ENCODE measurements at regions not wholly inside any gene's neighbourhood (a gene's known extent, or its start where the extent isn't known, plus 50 kb on each side); places are given as distances from the start of the nearest gene placed in this dataset.

- Histone ChIP-seq H3K9me3 (ENCODE audit: control insufficient read depth in 2 of 3, insufficient read depth in 1 of 3, low read length in 3 of 3) (no peaks in the 10 kb centered on the region), H3K36me3 (ENCODE audit: control insufficient read depth in 2 of 3, insufficient read depth in 3 of 3, low read length in 3 of 3) (no peaks in the 10 kb centered on the region), H3K27me3 (ENCODE audit: control insufficient read depth, insufficient read depth, low read length) (no peaks in the 10 kb centered on the region), H3K4me1 (ENCODE audit: control insufficient read depth in 2 of 3, insufficient read depth in 2 of 3, low read depth in 1 of 3, low read length in 3 of 3) (no peaks in the 10 kb centered on the region), H3K4me3 (ENCODE audit: low read length in 3 of 3) (no peak overlapping the region), H3K27ac (ENCODE audit: low read depth in 2 of 2, low read length in 2 of 2) (no peak overlapping the region), H3K9ac (ENCODE audit: low read length in 3 of 3) (no peak overlapping the region)
- DNase-seq: no peak
- TF ChIP-seq CTCF (IDR thresholded peaks at IDR 0.05; ENCODE audit: borderline replicate concordance, extremely low read depth, insufficient read depth): no peak
- intact Hi-C loops (cut with DNase I): no loop called here
- FAIRE-seq: no peak
These were observed 102.9 kb downstream of the EMP1 start for GRCh38 chr12:13299457-13299856.

- intact Hi-C loops (cut with DNase I): no loop called here
- no peak for FAIRE-seq
These were observed 96.6 kb downstream of the EMP1 start for GRCh38 chr12:13293096-13293495.

GRCh38 chr12:13289653-13290289, 93.2 kb downstream of the EMP1 start:
- no peaks in the 10 kb centered on the region for H3K36me3 ChIP-seq (ENCODE audit: control insufficient read depth in 2 of 3, insufficient read depth in 3 of 3, low read length in 3 of 3)
- FAIRE-seq (no peak), DNase-seq (no peak)
- no peak overlapping the region for H3K4me3 ChIP-seq (ENCODE audit: low read length in 3 of 3)
- H3K4me1 ChIP-seq (ENCODE audit: control insufficient read depth in 2 of 3, insufficient read depth in 2 of 3, low read depth in 1 of 3, low read length in 3 of 3): no peaks in the 10 kb centered on the region
- TF ChIP-seq CTCF (IDR thresholded peaks at IDR 0.05; ENCODE audit: borderline replicate concordance, extremely low read depth, insufficient read depth): no peak
- no peak overlapping the region for H3K9ac ChIP-seq (ENCODE audit: low read length in 3 of 3)
- H3K9me3 ChIP-seq (ENCODE audit: control insufficient read depth in 2 of 3, insufficient read depth in 1 of 3, low read length in 3 of 3): no peaks in the 10 kb centered on the region
- no peaks in the 10 kb centered on the region for H3K27me3 ChIP-seq (ENCODE audit: control insufficient read depth, insufficient read depth, low read length)
- no peak overlapping the region for H3K27ac ChIP-seq (ENCODE audit: low read depth in 2 of 2, low read length in 2 of 2)
- intact Hi-C loops (cut with DNase I): no loop called here

More at GRCh38 chr12:13293096-13293495, 96.6 kb downstream of the EMP1 start:
- DNase-seq: no peak
- H3K27ac ChIP-seq (ENCODE audit: low read depth in 2 of 2, low read length in 2 of 2): no peak overlapping the region
- no peak overlapping the region for H3K4me3 ChIP-seq (ENCODE audit: low read length in 3 of 3)
- no peaks in the 10 kb centered on the region for H3K9me3 ChIP-seq (ENCODE audit: control insufficient read depth in 2 of 3, insufficient read depth in 1 of 3, low read length in 3 of 3)
- no peaks in the 10 kb centered on the region for H3K27me3 ChIP-seq (ENCODE audit: control insufficient read depth, insufficient read depth, low read length)
- no peaks in the 10 kb centered on the region for H3K36me3 ChIP-seq (ENCODE audit: control insufficient read depth in 2 of 3, insufficient read depth in 3 of 3, low read length in 3 of 3)
- H3K9ac ChIP-seq (ENCODE audit: low read length in 3 of 3): no peak overlapping the region
- H3K4me1 ChIP-seq (ENCODE audit: control insufficient read depth in 2 of 3, insufficient read depth in 2 of 3, low read depth in 1 of 3, low read length in 3 of 3): no peaks in the 10 kb centered on the region
- no peak for TF ChIP-seq CTCF (IDR thresholded peaks at IDR 0.05; ENCODE audit: borderline replicate concordance, extremely low read depth, insufficient read depth)
